Ovary (tissue), 7 donors: ENCODE measurements at regions not wholly inside any gene's neighbourhood (a gene's known extent, or its start where the extent isn't known, plus 50 kb on each side); places are given as distances from the start of the nearest gene placed in this dataset.

Experiments
- DNase-seq, 5 donors: peaks; one replicate each; pipeline ENCODE4 v3.0.0-alpha.2; 2019 to 2020
- H3K27ac ChIP-seq, 2 donors: fragments of 200-600 bp; one replicate each; pipeline versions ENCODE4 v1.5.1 to v1.8.0; 2019 to 2022
- H3K27me3 ChIP-seq: fragments of 200-600 bp; one replicate; pipeline ENCODE4 v1.8.0; 2022
- H3K36me3 ChIP-seq: fragments of 200-600 bp; sonication (generic); one replicate; pipeline ENCODE4 v1.5.1; 2019
- H3K4me1 ChIP-seq: one replicate; pipeline ENCODE4 v1.8.1; 2013; ENCODE audit warnings: mild to moderate bottlenecking, moderate library complexity; ENCODE audit not compliant: insufficient read depth
- H3K4me3 ChIP-seq: fragments of 200-600 bp; sonication (generic); one replicate; pipeline ENCODE4 v1.5.1; 2017
- H3K9me3 ChIP-seq, 2 donors: fragments of 200-600 bp in 1 of 2; sonication (generic) in 1 of 2; one replicate each; pipeline versions ENCODE4 v1.5.1 to v1.8.1; 2013 to 2019; ENCODE audit warnings: mild to moderate bottlenecking in 1 of 2, moderate library complexity in 1 of 2
- EP300 ChIP-seq: sonication (generic); formaldehyde crosslinking; IDR thresholded peaks from one replicate; pipeline ENCODE4 v1.6.1; 2017; ENCODE audit warnings: antibody characterized with exemption
- POLR2A ChIP-seq: fragments of 450-650 bp; IDR thresholded peaks from one replicate; pipeline ENCODE4 v1.6.1; 2017; ENCODE audit warnings: antibody characterized with exemption, mild to moderate bottlenecking, moderate library complexity
- WGBS, 3 donors: extraction: QIAGEN DNeasy Blood & Tissue Kit in 1 of 3; methylation state at CpG; one replicate each; pipeline versions ENCODE4 v1.1.5 to v1.1.7; 2013 to 2017; 5-methylcytosine and 5-hydroxymethylcytosine counted together
- intact Hi-C, 4 donors: fragments of 100-400 bp; cut with DNase I; formaldehyde crosslinking; loops; one replicate each; pipeline versions ENCODE4 v1.11.0 to v1.15.1; 2022 to 2023
- TF ChIP-seq, protein P1 (sequence below), 3 donors: fragments of 450-650 bp in 2 of 3; fragments of 200-600 bp in 1 of 3; IDR thresholded peaks; one replicate each; pipeline versions ENCODE4 v1.5.1 to v1.8.0; 2016 to 2022; ENCODE audit warnings: antibody characterized with exemption in 3 of 3, mild to moderate bottlenecking in 1 of 3
- donor health status: DM: no; HTN: no; CAD: no; lungs with moderate emphysema.
- donor health status: DM: no; HTN: no; CAD: no.
- donor health status: Bipolar disorder and iron deficiency.
- donor health status: DM: no; HTN: no; CAD: no.
- donor health status: DM: yes; HTN: yes; CAD: no.

DNA sequence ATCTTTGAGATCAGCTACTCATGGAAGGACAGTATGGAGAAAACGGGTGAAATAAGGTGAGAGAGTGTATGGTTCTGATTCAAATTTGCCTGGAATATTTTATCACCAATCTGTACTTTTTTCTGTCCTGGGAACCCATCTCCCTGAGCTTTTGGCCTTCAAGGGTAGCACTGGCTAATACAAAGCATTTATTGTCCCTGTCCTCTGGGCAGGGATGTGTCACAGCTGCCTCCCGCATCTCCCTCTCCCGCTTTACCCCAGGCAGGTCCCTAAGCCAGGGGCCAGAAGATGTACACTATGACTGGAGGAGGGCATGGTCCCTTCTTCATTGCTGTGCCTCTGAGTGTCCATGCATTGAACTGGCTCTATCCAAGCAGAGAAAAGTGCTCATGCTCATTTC lies 201.7 kb upstream of the CHRNA7 start:
- Histone ChIP-seq H3K9me3 (no peaks in the 10 kb centered on the region), H3K4me3 (no peak overlapping the region), H3K27ac (no peak overlapping the region), H3K27me3 (no peaks in the 10 kb centered on the region), H3K4me1 (no peaks in the 10 kb centered on the region), H3K36me3 (no peaks in the 10 kb centered on the region)
- TF ChIP-seq POLR2A (no peak), EP300 (no peak)
- TF ChIP-seq, protein P1, sequence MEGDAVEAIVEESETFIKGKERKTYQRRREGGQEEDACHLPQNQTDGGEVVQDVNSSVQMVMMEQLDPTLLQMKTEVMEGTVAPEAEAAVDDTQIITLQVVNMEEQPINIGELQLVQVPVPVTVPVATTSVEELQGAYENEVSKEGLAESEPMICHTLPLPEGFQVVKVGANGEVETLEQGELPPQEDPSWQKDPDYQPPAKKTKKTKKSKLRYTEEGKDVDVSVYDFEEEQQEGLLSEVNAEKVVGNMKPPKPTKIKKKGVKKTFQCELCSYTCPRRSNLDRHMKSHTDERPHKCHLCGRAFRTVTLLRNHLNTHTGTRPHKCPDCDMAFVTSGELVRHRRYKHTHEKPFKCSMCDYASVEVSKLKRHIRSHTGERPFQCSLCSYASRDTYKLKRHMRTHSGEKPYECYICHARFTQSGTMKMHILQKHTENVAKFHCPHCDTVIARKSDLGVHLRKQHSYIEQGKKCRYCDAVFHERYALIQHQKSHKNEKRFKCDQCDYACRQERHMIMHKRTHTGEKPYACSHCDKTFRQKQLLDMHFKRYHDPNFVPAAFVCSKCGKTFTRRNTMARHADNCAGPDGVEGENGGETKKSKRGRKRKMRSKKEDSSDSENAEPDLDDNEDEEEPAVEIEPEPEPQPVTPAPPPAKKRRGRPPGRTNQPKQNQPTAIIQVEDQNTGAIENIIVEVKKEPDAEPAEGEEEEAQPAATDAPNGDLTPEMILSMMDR (IDR thresholded peaks at IDR 0.05) = no peak
- intact Hi-C loops = no loop called here
- DNase-seq = no peak
- WGBS, 3 donors = 73 to 94% (median 90%) methylated on average over 3 of the region's 3 CpGs

DNA sequence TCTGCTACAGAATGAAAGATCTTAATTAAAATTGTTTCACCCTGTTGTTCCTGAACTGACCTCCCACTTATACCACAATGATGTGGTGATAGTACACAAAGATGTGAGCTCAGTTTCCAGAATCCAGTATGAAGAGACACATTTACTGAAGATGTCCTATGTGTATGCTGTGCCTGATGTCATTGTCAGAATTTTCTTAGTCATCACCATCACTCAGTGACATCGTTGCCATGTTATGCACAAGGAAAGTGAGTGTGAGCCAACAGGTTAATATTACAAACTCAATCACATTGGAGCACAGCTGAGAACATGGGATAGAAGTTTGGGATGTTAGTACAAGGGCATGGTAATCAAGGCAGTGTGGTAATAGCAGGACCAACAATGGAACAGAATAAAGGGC lies 199.7 kb upstream of the CHRNA7 start:
- 79 to 96% (median 93%) methylated on average over 1 of the region's 1 CpG for WGBS, 3 donors
- H3K4me1 ChIP-seq = no peaks in the 10 kb centered on the region
- intact Hi-C loops = no loop called here
- H3K36me3 ChIP-seq = no peaks in the 10 kb centered on the region
- TF ChIP-seq EP300 = no peak
- TF ChIP-seq POLR2A = no peak
- TF ChIP-seq, protein P1 (IDR thresholded peaks at IDR 0.05) = no peak
- H3K9me3 ChIP-seq = no peaks in the 10 kb centered on the region
- H3K4me3 ChIP-seq = no peak overlapping the region
- DNase-seq = no peak
- H3K27ac ChIP-seq = no peak overlapping the region
- no peaks in the 10 kb centered on the region for H3K27me3 ChIP-seq

DNA sequence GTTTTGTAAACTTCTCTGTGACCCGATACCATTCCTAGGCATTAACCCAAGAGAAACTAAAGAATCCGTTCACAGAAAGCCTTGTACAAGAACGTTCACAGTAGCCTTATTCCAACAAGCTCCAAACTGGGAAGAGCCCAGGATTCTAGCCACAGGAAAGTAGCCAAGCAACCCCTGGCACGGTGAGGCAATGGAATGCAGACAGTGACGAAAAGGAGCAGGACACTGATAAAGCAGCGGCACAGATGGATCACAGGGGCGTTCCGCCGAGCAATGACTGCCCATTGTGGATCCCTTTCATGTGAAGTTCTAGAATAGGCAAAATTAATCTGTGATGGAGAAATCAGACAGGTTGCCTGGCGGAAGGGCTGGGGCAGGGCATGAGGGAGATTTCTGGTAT lies 198.7 kb upstream of the CHRNA7 start:
- Histone ChIP-seq H3K4me3 (no peak overlapping the region), H3K36me3 (no peaks in the 10 kb centered on the region), H3K27me3 (no peaks in the 10 kb centered on the region), H3K4me1 (no peaks in the 10 kb centered on the region), H3K9me3 (no peaks in the 10 kb centered on the region), H3K27ac (no peak overlapping the region)
- 84 to 90% (median 85%) methylated on average over 10 of the region's 10 CpGs for WGBS, 3 donors
- no peak for TF ChIP-seq EP300
- TF ChIP-seq, protein P1 (IDR thresholded peaks at IDR 0.05) = no peak
- no peak for TF ChIP-seq POLR2A
- DNase-seq = no peak
- intact Hi-C loops = no loop called here

DNA sequence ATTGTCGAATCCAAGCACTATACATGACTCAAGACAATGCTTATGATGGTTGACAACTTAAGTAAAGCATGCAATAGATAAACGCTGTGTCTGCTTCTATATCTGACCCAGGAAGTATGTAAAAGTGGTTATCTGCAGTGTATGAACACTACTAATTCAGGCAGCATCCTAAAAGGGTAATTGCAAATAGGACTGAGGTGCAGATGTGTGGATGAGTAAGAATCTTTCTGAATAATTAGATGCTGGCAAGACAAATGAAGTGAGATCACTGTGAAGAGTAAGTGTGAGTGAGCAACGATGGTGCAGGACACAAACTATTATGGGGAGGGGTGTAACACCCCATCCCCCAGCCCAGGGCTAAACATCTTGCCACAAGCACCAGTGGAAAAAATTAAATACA lies 195.7 kb upstream of the CHRNA7 start:
- 73 to 80% (median 77%) methylated on average over 3 of the region's 3 CpGs for WGBS, 3 donors
- no peaks in the 10 kb centered on the region for H3K36me3 ChIP-seq
- intact Hi-C loops = no loop called here
- DNase-seq = no peak
- no peak overlapping the region for H3K27ac ChIP-seq
- no peak overlapping the region for H3K4me3 ChIP-seq
- no peak for TF ChIP-seq EP300
- TF ChIP-seq, protein P1 (IDR thresholded peaks at IDR 0.05) = no peak
- no peak for TF ChIP-seq POLR2A
- H3K9me3 ChIP-seq = no peaks in the 10 kb centered on the region
- no peaks in the 10 kb centered on the region for H3K4me1 ChIP-seq
- no peaks in the 10 kb centered on the region for H3K27me3 ChIP-seq

DNA sequence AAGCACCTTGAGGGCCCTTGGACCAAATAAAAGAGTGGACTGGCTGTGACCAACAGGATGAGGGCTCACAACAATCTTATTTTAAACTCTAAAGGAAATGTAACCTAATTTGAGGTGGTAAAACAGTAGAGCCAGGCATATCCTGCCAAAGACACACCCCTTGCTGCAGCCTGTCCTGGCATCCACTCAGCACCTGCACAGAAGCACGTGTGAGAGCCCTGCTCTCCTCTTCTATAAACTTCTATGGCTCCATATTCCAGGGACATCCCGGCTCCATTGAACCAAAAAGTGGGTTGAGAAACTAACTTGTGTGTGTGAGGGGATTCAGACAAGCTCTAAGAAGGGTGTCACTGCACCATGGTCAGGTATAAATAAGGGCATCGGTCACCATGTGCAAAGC lies 190.9 kb upstream of the CHRNA7 start:
- Histone ChIP-seq H3K27ac (no peak overlapping the region), H3K4me3 (no peak overlapping the region), H3K4me1 (no peaks in the 10 kb centered on the region), H3K36me3 (no peaks in the 10 kb centered on the region), H3K9me3 (no peaks in the 10 kb centered on the region), H3K27me3 (no peaks in the 10 kb centered on the region)
- 71 to 79% (median 76%) methylated on average over 3 of the region's 3 CpGs for WGBS, 3 donors
- TF ChIP-seq, protein P1 (IDR thresholded peaks at IDR 0.05) = no peak
- TF ChIP-seq EP300 = no peak
- TF ChIP-seq POLR2A = no peak
- intact Hi-C loops = no loop called here
- no peak for DNase-seq
